Upper lobe of left lung (tissue), 6 donors: ENCODE measurements at regions not wholly inside any gene's neighbourhood (a gene's known extent, or its start where the extent isn't known, plus 50 kb on each side); places are given as distances from the start of the nearest gene placed in this dataset.

Experiments used
- ATAC-seq, 2 donors: fragments of 200-7000 bp; cut with Tn5 transposase; one replicate each; pipeline ENCODE4 v1.9.1; 2022; ENCODE audit warnings: mild to moderate bottlenecking in 2 of 2, moderate library complexity in 2 of 2; ENCODE audit not compliant: low FRiP score in 2 of 2
- DNase-seq, 2 donors: peaks; one replicate each; pipeline ENCODE4 v3.0.0-alpha.2; 2019 to 2020
- H3K27ac ChIP-seq, 4 donors: fragments of 200-600 bp; sonication (generic); one replicate each; pipeline ENCODE4 v1.5.1; 2016 to 2019
- H3K27me3 ChIP-seq, 4 donors: fragments of 200-600 bp; sonication (generic); one replicate each; pipeline ENCODE4 v1.5.1; 2017 to 2019
- H3K36me3 ChIP-seq, 4 donors: fragments of 200-600 bp; sonication (generic); one replicate each; pipeline ENCODE4 v1.5.1; 2016 to 2019
- H3K4me1 ChIP-seq, 4 donors: fragments of 200-600 bp; sonication (generic); one replicate each; pipeline ENCODE4 v1.5.1; 2018 to 2019
- H3K4me3 ChIP-seq, 4 donors: fragments of 200-600 bp; sonication (generic); one replicate each; pipeline ENCODE4 v1.5.1; 2017 to 2019; ENCODE audit warnings: mild to moderate bottlenecking in 2 of 4, moderate library complexity in 1 of 4
- H3K9me3 ChIP-seq, 4 donors: fragments of 200-600 bp; sonication (generic); one replicate each; pipeline ENCODE4 v1.5.1; 2018 to 2019
- EP300 ChIP-seq, 4 donors: sonication (generic); formaldehyde crosslinking; IDR thresholded peaks; one replicate each; pipeline ENCODE4 v1.5.1; 2017; ENCODE audit warnings: antibody characterized with exemption in 4 of 4, control low read depth in 2 of 4
- POLR2A ChIP-seq, 4 donors: fragments of 450-650 bp; IDR thresholded peaks; one replicate each; pipeline ENCODE4 v1.5.1; 2016 to 2017; ENCODE audit warnings: antibody characterized with exemption in 4 of 4, mild to moderate bottlenecking in 2 of 4
- POLR2AphosphoS5 ChIP-seq, 2 donors: sonication (generic); formaldehyde crosslinking; IDR thresholded peaks; one replicate each; pipeline ENCODE4 v1.5.1; 2017; ENCODE audit warnings: antibody characterized with exemption in 2 of 2
- WGBS, 2 donors: methylation state at CpG; one replicate each; pipeline ENCODE4 v1.1.5; 2017 to 2018; 5-methylcytosine and 5-hydroxymethylcytosine counted together
- TF ChIP-seq, protein P1 (sequence below), 6 experiments: fragments of 450-650 bp in 4 of 6; fragments of 200-600 bp in 2 of 6; sonication (generic) in 2 of 6; IDR thresholded peaks; one replicate each; pipeline ENCODE4 v1.5.1; 2016 to 2019; ENCODE audit warnings: antibody characterized with exemption in 6 of 6
- donor health status: DM: no; HTN: no; CAD: no; lungs with moderate emphysema.
- donor health status: DM: no; HTN: yes; CAD: no; lungs with severe emphysema.

DNA sequence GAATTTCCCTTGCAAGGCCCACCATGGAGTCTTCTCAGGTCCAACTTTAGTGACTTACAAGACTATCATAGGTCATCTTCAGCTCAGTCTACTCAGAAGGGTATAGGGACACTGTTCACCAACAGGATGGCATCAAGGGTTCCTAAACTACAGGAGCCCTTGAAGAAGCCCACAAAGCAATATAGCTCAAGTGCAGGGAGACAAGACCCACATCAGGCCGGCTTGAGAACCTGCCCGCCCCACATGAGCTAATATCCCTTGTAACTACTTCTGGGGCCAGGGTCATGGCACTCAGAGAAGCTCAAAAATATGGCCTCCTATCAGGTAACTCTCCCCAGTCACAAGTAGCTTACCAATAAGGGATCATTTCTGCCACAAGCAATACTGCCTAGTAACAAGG, 249.9 kb downstream of the CDK5RAP2 start:
- ATAC-seq, result no peak
- Histone ChIP-seq H3K27ac (no peak overlapping the region), H3K27me3 (no peaks in the 10 kb centered on the region), H3K36me3 (no peaks in the 10 kb centered on the region), H3K4me1 (no peaks in the 10 kb centered on the region), H3K9me3 (no peaks in the 10 kb centered on the region), H3K4me3 (no peak overlapping the region)
- DNase-seq, result no peak
- TF ChIP-seq, protein P1, sequence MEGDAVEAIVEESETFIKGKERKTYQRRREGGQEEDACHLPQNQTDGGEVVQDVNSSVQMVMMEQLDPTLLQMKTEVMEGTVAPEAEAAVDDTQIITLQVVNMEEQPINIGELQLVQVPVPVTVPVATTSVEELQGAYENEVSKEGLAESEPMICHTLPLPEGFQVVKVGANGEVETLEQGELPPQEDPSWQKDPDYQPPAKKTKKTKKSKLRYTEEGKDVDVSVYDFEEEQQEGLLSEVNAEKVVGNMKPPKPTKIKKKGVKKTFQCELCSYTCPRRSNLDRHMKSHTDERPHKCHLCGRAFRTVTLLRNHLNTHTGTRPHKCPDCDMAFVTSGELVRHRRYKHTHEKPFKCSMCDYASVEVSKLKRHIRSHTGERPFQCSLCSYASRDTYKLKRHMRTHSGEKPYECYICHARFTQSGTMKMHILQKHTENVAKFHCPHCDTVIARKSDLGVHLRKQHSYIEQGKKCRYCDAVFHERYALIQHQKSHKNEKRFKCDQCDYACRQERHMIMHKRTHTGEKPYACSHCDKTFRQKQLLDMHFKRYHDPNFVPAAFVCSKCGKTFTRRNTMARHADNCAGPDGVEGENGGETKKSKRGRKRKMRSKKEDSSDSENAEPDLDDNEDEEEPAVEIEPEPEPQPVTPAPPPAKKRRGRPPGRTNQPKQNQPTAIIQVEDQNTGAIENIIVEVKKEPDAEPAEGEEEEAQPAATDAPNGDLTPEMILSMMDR (IDR thresholded peaks at IDR 0.05), result no peak
- TF ChIP-seq POLR2AphosphoS5 (IDR thresholded peaks at IDR 0.05), result no peak
- no peak for TF ChIP-seq POLR2A (IDR thresholded peaks at IDR 0.05)
- no peak for TF ChIP-seq EP300 (IDR thresholded peaks at IDR 0.05)
- WGBS, 2 donors, result 98 to 100% methylated on average over 2 of the region's 2 CpGs

DNA sequence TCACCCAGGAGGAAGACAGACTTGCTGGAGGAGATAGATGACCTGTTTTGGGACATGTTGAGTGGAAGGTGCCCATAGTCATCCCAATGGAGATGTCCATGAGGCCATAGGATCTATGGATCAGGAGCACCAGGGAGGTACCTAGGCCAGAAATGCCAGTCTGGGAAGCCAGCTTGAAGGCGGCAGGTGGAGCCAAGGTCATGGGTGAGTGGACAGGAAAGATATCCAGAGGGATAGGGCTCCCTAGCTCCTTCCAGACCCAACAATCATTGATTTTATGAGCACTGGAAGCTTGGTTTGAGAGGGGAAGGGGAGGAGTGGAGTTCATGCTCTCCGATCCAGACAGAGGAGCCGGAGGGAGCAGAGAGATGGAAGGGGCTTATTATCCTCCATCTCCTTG, 252.6 kb downstream of the CDK5RAP2 start:
- no peak for DNase-seq
- no peaks in the 10 kb centered on the region for H3K9me3 ChIP-seq
- ATAC-seq, result no peak
- TF ChIP-seq EP300 (IDR thresholded peaks at IDR 0.05), result no peak
- TF ChIP-seq, protein P1 (IDR thresholded peaks at IDR 0.05), result no peak
- no peak for TF ChIP-seq POLR2A (IDR thresholded peaks at IDR 0.05)
- no peak for TF ChIP-seq POLR2AphosphoS5 (IDR thresholded peaks at IDR 0.05)
- H3K27me3 ChIP-seq, result no peaks in the 10 kb centered on the region
- 96 to 98% methylated on average over 3 of the region's 3 CpGs for WGBS, 2 donors
- no peak overlapping the region for H3K27ac ChIP-seq
- H3K4me1 ChIP-seq, result no peaks in the 10 kb centered on the region
- H3K4me3 ChIP-seq, result no peak overlapping the region
- H3K36me3 ChIP-seq, result no peaks in the 10 kb centered on the region

DNA sequence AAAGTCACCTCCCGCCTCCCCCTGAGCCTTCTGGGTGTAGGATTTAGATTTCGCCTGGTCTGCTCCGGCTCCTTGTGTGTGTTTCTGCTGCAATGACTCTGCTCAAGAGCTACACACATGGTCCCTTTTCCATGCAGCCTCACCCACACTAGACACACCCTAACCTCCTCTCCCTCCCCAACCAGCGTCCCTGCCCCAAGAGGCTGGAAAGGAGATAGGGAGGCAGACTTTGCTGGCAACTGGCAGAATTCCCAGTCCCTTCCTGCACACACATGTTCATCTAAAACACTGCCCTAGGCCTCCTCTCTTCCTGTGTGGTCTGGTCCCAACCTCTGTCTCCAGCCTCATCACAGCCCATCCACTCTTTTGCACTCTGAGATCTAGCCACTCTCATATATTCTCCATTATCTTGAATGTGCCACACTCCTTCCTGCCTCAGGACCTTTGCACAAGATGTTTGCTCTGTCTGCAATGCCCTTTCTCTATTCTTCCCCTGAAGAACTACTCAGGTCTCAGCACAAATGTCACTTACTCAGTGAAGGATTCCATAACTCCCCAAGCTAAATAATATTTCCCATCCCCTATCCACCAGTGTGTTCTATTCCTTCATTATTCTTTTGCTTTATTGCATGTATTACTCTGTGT, 253.8 kb downstream of the CDK5RAP2 start:
- 72 to 76% methylated on average over 4 of the region's 4 CpGs for WGBS, 2 donors
- H3K4me1 ChIP-seq, result no peaks in the 10 kb centered on the region
- ATAC-seq, result no peak

DNA sequence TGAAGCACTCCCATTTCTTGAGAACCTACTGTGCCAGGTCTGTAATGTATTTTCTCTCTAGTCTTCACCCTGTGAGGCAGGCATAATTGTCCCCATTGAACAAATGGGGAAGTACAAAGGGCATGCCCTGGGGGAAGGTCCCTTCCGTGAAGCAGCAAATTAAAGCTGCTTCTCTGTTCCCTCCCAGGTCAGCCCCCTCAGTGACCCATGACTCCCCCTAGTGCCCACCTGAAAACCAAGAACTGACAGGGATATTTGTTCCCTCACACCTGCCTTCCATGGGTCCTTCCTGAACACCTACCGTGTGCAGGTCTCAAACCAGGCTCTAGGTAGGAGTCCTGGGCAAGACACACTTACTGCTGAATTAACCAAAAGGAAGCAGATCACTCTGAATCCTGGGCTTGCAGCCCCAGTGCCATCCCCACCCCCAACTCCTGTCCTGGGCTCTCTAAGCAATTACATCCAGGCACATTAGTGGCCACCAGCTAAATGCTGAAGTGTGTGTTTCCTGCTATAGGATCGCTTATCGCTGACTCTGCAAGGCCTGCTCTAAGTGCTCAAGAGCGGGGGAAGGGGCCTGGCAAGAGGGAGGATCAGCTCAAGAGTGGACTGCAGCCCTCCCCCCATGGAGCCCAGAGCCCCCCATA, 254.8 kb downstream of the CDK5RAP2 start:
- 39 to 46% methylated on average over 5 of the region's 5 CpGs for WGBS, 2 donors
- H3K27me3 ChIP-seq, result no peaks in the 10 kb centered on the region
- no peaks in the 10 kb centered on the region for H3K9me3 ChIP-seq
- no peak for TF ChIP-seq POLR2A (IDR thresholded peaks at IDR 0.05)
- TF ChIP-seq, protein P1 (IDR thresholded peaks at IDR 0.05), result no peak
- no peak for TF ChIP-seq POLR2AphosphoS5 (IDR thresholded peaks at IDR 0.05)
- TF ChIP-seq EP300 (IDR thresholded peaks at IDR 0.05), result no peak
- DNase-seq (no peak), ATAC-seq (no peak)
- no peak overlapping the region for H3K27ac ChIP-seq
- H3K4me1 ChIP-seq, result no peaks in the 10 kb centered on the region
- H3K36me3 ChIP-seq, result no peaks in the 10 kb centered on the region
- H3K4me3 ChIP-seq, result no peak overlapping the region

More for the DNA sequence above, 253.8 kb downstream of the CDK5RAP2 start:
- TF ChIP-seq EP300 (IDR thresholded peaks at IDR 0.05) (no peak), POLR2AphosphoS5 (IDR thresholded peaks at IDR 0.05) (no peak), POLR2A (IDR thresholded peaks at IDR 0.05) (no peak)
- TF ChIP-seq, protein P1 (IDR thresholded peaks at IDR 0.05), result no peak
- no peak overlapping the region for H3K27ac ChIP-seq
- H3K36me3 ChIP-seq, result no peaks in the 10 kb centered on the region
- no peak overlapping the region for H3K4me3 ChIP-seq
- DNase-seq, result no peak
- no peaks in the 10 kb centered on the region for H3K9me3 ChIP-seq
- no peaks in the 10 kb centered on the region for H3K27me3 ChIP-seq

DNA sequence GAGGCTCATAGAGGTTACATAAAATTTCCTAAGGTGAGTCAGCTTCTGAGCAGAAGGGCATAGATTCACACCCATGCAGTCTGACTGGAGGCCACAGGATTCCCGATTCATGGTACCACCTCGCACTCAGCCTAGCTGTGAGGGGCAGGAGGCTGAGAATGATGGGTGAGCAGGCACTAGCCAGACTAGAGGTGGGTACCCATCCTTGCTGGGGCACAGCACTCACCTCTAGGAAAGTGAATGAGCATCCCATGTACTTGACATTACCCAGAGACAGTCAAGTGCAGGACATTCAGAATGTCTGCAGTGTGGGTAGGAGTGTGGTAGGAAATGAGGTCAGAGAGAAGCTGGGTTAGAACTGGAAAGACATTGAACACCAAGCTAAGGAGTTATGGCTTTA, 255.5 kb downstream of the CDK5RAP2 start:
- Histone ChIP-seq H3K27me3 (no peaks in the 10 kb centered on the region), H3K27ac (no peak overlapping the region), H3K9me3 (no peaks in the 10 kb centered on the region), H3K4me1 (no peaks in the 10 kb centered on the region), H3K4me3 (no peak overlapping the region), H3K36me3 (no peaks in the 10 kb centered on the region)
- ATAC-seq, result no peak
- WGBS, 2 donors, result 93 to 100% methylated on average over 1 to 2 of the region's 2 CpGs
- no peak for DNase-seq
- TF ChIP-seq POLR2AphosphoS5 (IDR thresholded peaks at IDR 0.05), result no peak
